H9 (cell line): ENCODE measurements at regions not wholly inside any gene's neighbourhood (a gene's known extent, or its start where the extent isn't known, plus 50 kb on each side); places are given as distances from the start of the nearest gene placed in this dataset.

Source experiments
- DNase-seq: peaks from one replicate; pipeline ENCODE4 v3.0.0-alpha.2; 2017
- H2AFZ ChIP-seq: one replicate; pipeline ENCODE4 v1.6.1; 2013; ENCODE audit warnings: mild to moderate bottlenecking, low read length, control low read depth, moderate library complexity
- H2AK5ac ChIP-seq: 2 replicates; pipeline ENCODE4 v1.6.1; 2013; ENCODE audit warnings: low read length, control low read depth, mixed read lengths; ENCODE audit not compliant: insufficient read length
- H2BK120ac ChIP-seq: one replicate; pipeline ENCODE4 v1.6.1; 2013; ENCODE audit warnings: low read depth, mild to moderate bottlenecking, low read length, control low read depth, inconsistent platforms; ENCODE audit not compliant: poor library complexity, severe bottlenecking
- H2BK12ac ChIP-seq: 2 replicates; pipeline ENCODE4 v1.6.1; 2013; ENCODE audit warnings: low read length, control low read depth, mixed read lengths, low read depth; ENCODE audit not compliant: insufficient read length
- H2BK15ac ChIP-seq: 2 replicates; pipeline ENCODE4 v1.6.1; 2013; ENCODE audit warnings: low read depth, low read length, control low read depth
- H2BK20ac ChIP-seq: one replicate; pipeline ENCODE4 v1.6.1; 2013; ENCODE audit warnings: low read depth, mild to moderate bottlenecking, low read length, control low read depth, inconsistent platforms; ENCODE audit not compliant: poor library complexity, severe bottlenecking
- H2BK5ac ChIP-seq: 2 replicates; pipeline ENCODE4 v1.6.1; 2013; ENCODE audit warnings: low read length, control low read depth, mixed read lengths; ENCODE audit not compliant: insufficient read length
- H3K14ac ChIP-seq: 2 replicates; pipeline ENCODE4 v1.6.1; 2013; ENCODE audit warnings: low read length, control low read depth; ENCODE audit not compliant: insufficient read depth
- H3K18ac ChIP-seq: 2 replicates; pipeline ENCODE4 v1.6.1; 2013; ENCODE audit warnings: low read depth, mild to moderate bottlenecking, mixed read lengths, low read length, control low read depth; ENCODE audit not compliant: insufficient read length
- H3K23ac ChIP-seq: 2 replicates; pipeline ENCODE4 v1.6.1; 2013; ENCODE audit warnings: low read length, control low read depth, mixed read lengths, low read depth; ENCODE audit not compliant: insufficient read length
- H3K23me2 ChIP-seq: 2 replicates; pipeline ENCODE4 v1.6.1; 2013; ENCODE audit warnings: low read depth, mild to moderate bottlenecking, mixed read lengths, low read length, control low read depth; ENCODE audit not compliant: insufficient read length, poor library complexity, severe bottlenecking
- H3K27ac ChIP-seq: 2 replicates; pipeline ENCODE4 v1.5.1; 2013; ENCODE audit warnings: low read length, control low read depth, mixed read lengths, low read depth; ENCODE audit not compliant: insufficient read length
- H3K27me3 ChIP-seq: 2 replicates; pipeline ENCODE4 v1.6.1; 2013; ENCODE audit warnings: low read length, control low read depth, inconsistent platforms; ENCODE audit not compliant: insufficient read depth
- H3K4ac ChIP-seq: 2 replicates; pipeline ENCODE4 v1.6.1; 2013; ENCODE audit warnings: low read depth, mild to moderate bottlenecking, control low read depth, inconsistent platforms, low read length, moderate library complexity
- H3K4me1 ChIP-seq: 2 replicates; pipeline ENCODE4 v1.6.1; 2013; ENCODE audit warnings: low read length, control low read depth, inconsistent platforms; ENCODE audit not compliant: insufficient read depth
- H3K4me2 ChIP-seq: 2 replicates; pipeline ENCODE4 v1.6.1; 2013; ENCODE audit warnings: low read length, control low read depth, mixed read lengths; ENCODE audit not compliant: insufficient read length, insufficient read depth
- H3K56ac ChIP-seq: 2 replicates; pipeline ENCODE4 v1.6.1; 2013; ENCODE audit warnings: low read depth, mild to moderate bottlenecking, mixed read lengths, low read length, control low read depth; ENCODE audit not compliant: insufficient read length
- H3K79me1 ChIP-seq: 2 replicates; pipeline ENCODE4 v1.6.1; 2013; ENCODE audit warnings: low read depth, mild to moderate bottlenecking, moderate library complexity, low read length, control low read depth, inconsistent platforms; ENCODE audit not compliant: insufficient read depth, poor library complexity, severe bottlenecking
- H3K79me2 ChIP-seq: 2 replicates; pipeline ENCODE4 v1.6.1; 2013; ENCODE audit warnings: low read length, control low read depth, inconsistent platforms; ENCODE audit not compliant: insufficient read depth
- H3K9ac ChIP-seq: 2 replicates; pipeline ENCODE4 v1.6.1; 2013; ENCODE audit warnings: low read length, control low read depth, mixed read lengths; ENCODE audit not compliant: insufficient read length; ENCODE audit errors: extremely low read depth
- H3K9me3 ChIP-seq: one replicate; pipeline ENCODE4 v1.6.1; 2013; ENCODE audit warnings: low read depth, low read length, inconsistent platforms; ENCODE audit not compliant: control insufficient read depth
- H3T11ph ChIP-seq: one replicate; pipeline ENCODE4 v1.6.1; 2013; ENCODE audit warnings: mild to moderate bottlenecking, low read length, control low read depth, inconsistent platforms
- H4K20me1 ChIP-seq: one replicate; pipeline ENCODE4 v1.6.1; 2013; ENCODE audit not compliant: control insufficient read depth, insufficient read length, insufficient read depth
- H4K5ac ChIP-seq: 2 replicates; pipeline ENCODE4 v1.6.1; 2013; ENCODE audit warnings: low read depth, mild to moderate bottlenecking, mixed read lengths, low read length, control low read depth; ENCODE audit not compliant: insufficient read length
- H4K8ac ChIP-seq: replicated peaks from 2 replicates; pipeline ENCODE4 v1.6.1; 2013; ENCODE audit warnings: low read length, control low read depth, mixed read lengths, low read depth; ENCODE audit not compliant: insufficient read length
- H4K91ac ChIP-seq: 2 replicates; pipeline ENCODE4 v1.6.1; 2013; ENCODE audit warnings: low read depth, mild to moderate bottlenecking, moderate library complexity, mixed read lengths, low read length, control low read depth; ENCODE audit not compliant: insufficient read length
- H3K27ac Mint-ChIP-seq, 3 experiments: 2 replicates in 2 of 3; 3 replicates in 1 of 3; pipeline ENCODE4 v1.8.0; 2020 to 2021; ENCODE audit warnings: mixed read lengths in 3 of 3, mild to moderate bottlenecking in 1 of 3, moderate library complexity in 1 of 3
- H3K27me3 Mint-ChIP-seq: 2 replicates; pipeline ENCODE4 v1.8.0; 2021; ENCODE audit warnings: low read depth, mild to moderate bottlenecking, moderate library complexity, mixed read lengths
- H3K36me3 Mint-ChIP-seq, 3 experiments: 2 replicates in 2 of 3; 3 replicates in 1 of 3; pipeline ENCODE4 v1.8.0; 2020 to 2021; ENCODE audit warnings: low read depth in 3 of 3, mixed read lengths in 3 of 3; ENCODE audit not compliant: insufficient read depth in 1 of 3
- H3K4me1 Mint-ChIP-seq, 2 experiments: 2 replicates each; pipeline ENCODE4 v1.8.0; 2020; ENCODE audit warnings: mixed read lengths in 2 of 2
- H3K4me3 Mint-ChIP-seq, 2 experiments: 2 replicates in 1 of 2; 3 replicates in 1 of 2; pipeline ENCODE4 v1.8.0; 2020 to 2021; ENCODE audit warnings: mild to moderate bottlenecking in 2 of 2, mixed read lengths in 2 of 2, moderate library complexity in 1 of 2
- H3K9me3 Mint-ChIP-seq, 2 experiments: 2 replicates in 1 of 2; 3 replicates in 1 of 2; pipeline ENCODE4 v1.8.0; 2020; ENCODE audit warnings: mild to moderate bottlenecking in 2 of 2, mixed read lengths in 2 of 2, moderate library complexity in 1 of 2
- WGBS: extraction: QIAGEN DNeasy Blood & Tissue Kit; methylation state at CpG from one replicate; pipeline ENCODE4 v1.1.7; 2013; ENCODE audit warnings: missing lambda C conversion rate, low lambda C conversion rate, mixed read lengths; ENCODE audit not compliant: insufficient read length; ENCODE audit errors: extremely low coverage; 5-methylcytosine and 5-hydroxymethylcytosine counted together
- TF ChIP-seq, protein P1 (sequence below): fragments of 200-600 bp; sonication (generic); conservative IDR thresholded peaks from 3 replicates; pipeline ENCODE4 v1.8.0; 2021; ENCODE audit warnings: antibody characterized with exemption, mild to moderate bottlenecking

DNA sequence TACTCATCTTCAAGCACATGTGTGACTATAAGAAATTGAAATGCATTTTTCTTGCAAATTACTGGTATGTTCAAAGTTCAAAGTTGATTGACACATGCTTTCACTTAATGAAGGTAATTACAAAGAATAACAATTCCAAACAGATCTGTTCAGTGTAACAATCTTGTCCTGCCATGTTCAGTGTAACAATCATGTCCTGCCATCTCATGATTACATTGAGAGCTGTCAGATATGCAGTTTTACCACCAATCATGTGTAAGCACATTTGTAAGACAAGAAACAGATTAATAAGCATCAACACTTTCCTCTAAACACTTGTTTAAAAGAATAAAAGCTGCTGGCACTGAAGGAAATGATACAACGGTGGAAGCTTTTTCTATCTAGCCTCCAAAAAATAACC lies 80.3 kb upstream of the ZNF281 start:
- Histone ChIP-seq H2AK5ac (no peak overlapping the region), H3K9me3 (no peaks in the 10 kb centered on the region), H4K20me1 (no peaks in the 10 kb centered on the region), H3K4me1 (no peaks in the 10 kb centered on the region; the same call in 1 of the 2 replicates), H2BK12ac (no peak overlapping the region), H4K5ac (no peak overlapping the region), H2BK20ac (no peak overlapping the region), H3K23me2 (no peaks in the 10 kb centered on the region), H2BK5ac (no peak overlapping the region), H3K9ac (no peak overlapping the region), H3K27me3 (no peaks in the 10 kb centered on the region; the same call in 1 of the 2 replicates), H4K91ac (no peak overlapping the region), H3K79me2 (no peaks in the 10 kb centered on the region), H3K14ac (no peak overlapping the region), H3K23ac (no peak overlapping the region), H3T11ph (no peak overlapping the region), H4K8ac (no peak overlapping the region), H2BK15ac (no peak overlapping the region), H2BK120ac (no peak overlapping the region), H2AFZ (no peak overlapping the region), H3K18ac (no peak overlapping the region), H3K27ac (no peak overlapping the region), H3K4ac (no peak overlapping the region), H3K79me1 (no peaks in the 10 kb centered on the region), H3K4me2 (no peak overlapping the region), H3K56ac (no peak overlapping the region)
- Mint-ChIP-seq H3K36me3 (no peaks in the 10 kb centered on the region), H3K4me1 (peaks cover 4 to 10% of the 10 kb centered on the region in 2 experiments), H3K9me3 (no peaks in the 10 kb centered on the region), H3K27me3 (peaks cover 9% of the 10 kb centered on the region), H3K27ac (no peak overlapping the region), H3K4me3 (no peak overlapping the region)
- no CpG with 5 or more reads among the region's 1 CpG for WGBS
- TF ChIP-seq, protein P1, sequence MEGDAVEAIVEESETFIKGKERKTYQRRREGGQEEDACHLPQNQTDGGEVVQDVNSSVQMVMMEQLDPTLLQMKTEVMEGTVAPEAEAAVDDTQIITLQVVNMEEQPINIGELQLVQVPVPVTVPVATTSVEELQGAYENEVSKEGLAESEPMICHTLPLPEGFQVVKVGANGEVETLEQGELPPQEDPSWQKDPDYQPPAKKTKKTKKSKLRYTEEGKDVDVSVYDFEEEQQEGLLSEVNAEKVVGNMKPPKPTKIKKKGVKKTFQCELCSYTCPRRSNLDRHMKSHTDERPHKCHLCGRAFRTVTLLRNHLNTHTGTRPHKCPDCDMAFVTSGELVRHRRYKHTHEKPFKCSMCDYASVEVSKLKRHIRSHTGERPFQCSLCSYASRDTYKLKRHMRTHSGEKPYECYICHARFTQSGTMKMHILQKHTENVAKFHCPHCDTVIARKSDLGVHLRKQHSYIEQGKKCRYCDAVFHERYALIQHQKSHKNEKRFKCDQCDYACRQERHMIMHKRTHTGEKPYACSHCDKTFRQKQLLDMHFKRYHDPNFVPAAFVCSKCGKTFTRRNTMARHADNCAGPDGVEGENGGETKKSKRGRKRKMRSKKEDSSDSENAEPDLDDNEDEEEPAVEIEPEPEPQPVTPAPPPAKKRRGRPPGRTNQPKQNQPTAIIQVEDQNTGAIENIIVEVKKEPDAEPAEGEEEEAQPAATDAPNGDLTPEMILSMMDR = no peak
- DNase-seq = no peak
